ENCODE measurements at regions not wholly inside any gene's neighbourhood (a gene's known extent, or its start where the extent isn't known, plus 50 kb on each side); places are given as distances from the start of the nearest gene placed in this dataset.

DNA sequence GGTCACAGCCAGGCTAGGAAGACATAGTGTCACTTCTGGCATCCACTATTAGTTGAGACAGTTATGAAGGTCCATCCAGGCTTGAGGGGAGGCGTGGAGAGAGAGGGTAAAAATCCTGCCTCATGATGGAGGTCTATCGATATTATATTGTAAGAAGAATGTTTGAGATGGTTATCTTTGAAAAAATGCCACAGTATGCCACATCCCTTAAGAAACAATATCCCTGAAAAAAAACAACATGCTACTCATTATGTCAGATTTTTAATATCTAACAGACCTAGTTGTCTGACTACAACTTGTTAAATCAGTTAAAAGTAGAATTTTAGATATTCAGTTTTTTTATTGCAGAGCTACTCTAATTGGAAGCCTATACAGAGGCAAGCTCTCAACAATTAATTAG is 121.7 kb upstream of the SLC5A12 start:
- TF ChIP-seq, protein P1, sequence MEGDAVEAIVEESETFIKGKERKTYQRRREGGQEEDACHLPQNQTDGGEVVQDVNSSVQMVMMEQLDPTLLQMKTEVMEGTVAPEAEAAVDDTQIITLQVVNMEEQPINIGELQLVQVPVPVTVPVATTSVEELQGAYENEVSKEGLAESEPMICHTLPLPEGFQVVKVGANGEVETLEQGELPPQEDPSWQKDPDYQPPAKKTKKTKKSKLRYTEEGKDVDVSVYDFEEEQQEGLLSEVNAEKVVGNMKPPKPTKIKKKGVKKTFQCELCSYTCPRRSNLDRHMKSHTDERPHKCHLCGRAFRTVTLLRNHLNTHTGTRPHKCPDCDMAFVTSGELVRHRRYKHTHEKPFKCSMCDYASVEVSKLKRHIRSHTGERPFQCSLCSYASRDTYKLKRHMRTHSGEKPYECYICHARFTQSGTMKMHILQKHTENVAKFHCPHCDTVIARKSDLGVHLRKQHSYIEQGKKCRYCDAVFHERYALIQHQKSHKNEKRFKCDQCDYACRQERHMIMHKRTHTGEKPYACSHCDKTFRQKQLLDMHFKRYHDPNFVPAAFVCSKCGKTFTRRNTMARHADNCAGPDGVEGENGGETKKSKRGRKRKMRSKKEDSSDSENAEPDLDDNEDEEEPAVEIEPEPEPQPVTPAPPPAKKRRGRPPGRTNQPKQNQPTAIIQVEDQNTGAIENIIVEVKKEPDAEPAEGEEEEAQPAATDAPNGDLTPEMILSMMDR (IDR thresholded peaks at IDR 0.05) = no peak
- no peak for TF ChIP-seq POLR2A (IDR thresholded peaks at IDR 0.05)

Data from breast epithelium (tissue), 3 donors.